DND-41 (cell line): ENCODE measurements at regions not wholly inside any gene's neighbourhood (a gene's known extent, or its start where the extent isn't known, plus 50 kb on each side); places are given as distances from the start of the nearest gene placed in this dataset.

Experiments
- ATAC-seq: fragments of 200-7000 bp; cut with Tn5 transposase; 3 replicates; pipeline ENCODE4 v1.9.1; 2021; ENCODE audit warnings: low read depth; ENCODE audit not compliant: insufficient read depth
- DNase-seq: peaks from one replicate; pipeline ENCODE4 v3.0.0-alpha.2; 2020
- H2AFZ ChIP-seq: 2 replicates; pipeline ENCODE4 v1.6.0; 2012; ENCODE audit warnings: low read depth, low read length
- H3K27ac ChIP-seq: 2 replicates; pipeline ENCODE4 v1.5.1; 2012; ENCODE audit warnings: low read length, inconsistent platforms
- H3K27me3 ChIP-seq: fragments of 200-600 bp; sonication (generic); 2 replicates; pipeline ENCODE4 v1.6.0; 2012; ENCODE audit warnings: low read length, mild to moderate bottlenecking, inconsistent platforms; ENCODE audit not compliant: insufficient read depth, poor library complexity
- H3K36me3 ChIP-seq: 2 replicates; pipeline ENCODE4 v1.5.1; 2012; ENCODE audit warnings: low read length, inconsistent platforms; ENCODE audit not compliant: insufficient read depth
- H3K4me1 ChIP-seq: 2 replicates; pipeline ENCODE4 v1.5.1; 2012; ENCODE audit warnings: mild to moderate bottlenecking, low read length; ENCODE audit not compliant: insufficient read depth
- H3K4me2 ChIP-seq: 2 replicates; pipeline ENCODE4 v1.6.0; 2012; ENCODE audit warnings: mild to moderate bottlenecking, moderate library complexity, low read length, inconsistent platforms; ENCODE audit not compliant: insufficient read depth
- H3K4me3 ChIP-seq, 2 experiments: fragments of 200-600 bp in 1 of 2; shearing (Covaris generic) in 1 of 2; 2 replicates each; pipeline ENCODE4 v1.5.1; 2012 to 2016; ENCODE audit warnings: inconsistent platforms in 2 of 2, low read length in 2 of 2, mild to moderate bottlenecking in 2 of 2, low read depth in 1 of 2, moderate library complexity in 1 of 2
- H3K79me2 ChIP-seq: 2 replicates; pipeline ENCODE4 v1.6.0; 2012; ENCODE audit warnings: low read length, inconsistent platforms; ENCODE audit not compliant: insufficient read depth
- H3K9ac ChIP-seq: 2 replicates; pipeline ENCODE4 v1.6.0; 2012; ENCODE audit warnings: low read depth, mild to moderate bottlenecking, inconsistent platforms, low read length, moderate library complexity
- H3K9me3 ChIP-seq: 2 replicates; pipeline ENCODE4 v1.5.1; 2012; ENCODE audit warnings: low read length, moderate library complexity, mild to moderate bottlenecking, inconsistent platforms; ENCODE audit not compliant: insufficient read depth, severe bottlenecking
- H4K20me1 ChIP-seq: 2 replicates; pipeline ENCODE4 v1.6.0; 2012; ENCODE audit warnings: low read length; ENCODE audit not compliant: insufficient read depth
- EZH2 ChIP-seq: IDR thresholded peaks from 3 replicates; pipeline ENCODE4 v1.6.1; 2012; ENCODE audit warnings: borderline replicate concordance, low read depth, mild to moderate bottlenecking, moderate library complexity, low read length, inconsistent platforms; ENCODE audit not compliant: severe bottlenecking
- TF ChIP-seq, protein P1 (sequence below): IDR thresholded peaks from 2 replicates; pipeline ENCODE4 v1.5.1; 2012; ENCODE audit warnings: borderline replicate concordance, low read length, moderate library complexity, mild to moderate bottlenecking; ENCODE audit not compliant: poor library complexity, severe bottlenecking; ENCODE audit errors: extremely low read depth

DNA sequence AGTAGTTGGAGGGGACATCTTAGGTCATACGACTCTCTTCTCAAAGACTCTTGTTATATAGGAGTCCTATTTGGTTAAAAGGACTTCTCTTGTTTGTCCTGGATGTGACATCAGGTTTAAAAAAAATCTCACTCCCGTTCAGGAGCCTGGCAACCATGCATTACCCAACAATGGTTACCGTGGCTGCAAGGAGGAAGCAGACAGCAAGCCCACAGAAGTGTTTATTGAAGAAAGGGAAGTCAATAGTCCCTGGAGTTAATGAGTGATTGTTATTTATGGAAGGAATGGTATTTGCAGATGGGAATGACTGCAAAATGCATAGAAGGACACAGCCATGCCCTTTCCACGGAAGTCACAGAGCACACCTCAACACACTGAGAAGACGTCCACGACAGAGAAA lies 75.9 kb upstream of the ENPP6 start:
- no peaks in the 10 kb centered on the region for H3K36me3 ChIP-seq
- H3K9me3 ChIP-seq = no peaks in the 10 kb centered on the region
- no peak overlapping the region for H3K4me2 ChIP-seq
- TF ChIP-seq EZH2 = no peak
- TF ChIP-seq, protein P1, sequence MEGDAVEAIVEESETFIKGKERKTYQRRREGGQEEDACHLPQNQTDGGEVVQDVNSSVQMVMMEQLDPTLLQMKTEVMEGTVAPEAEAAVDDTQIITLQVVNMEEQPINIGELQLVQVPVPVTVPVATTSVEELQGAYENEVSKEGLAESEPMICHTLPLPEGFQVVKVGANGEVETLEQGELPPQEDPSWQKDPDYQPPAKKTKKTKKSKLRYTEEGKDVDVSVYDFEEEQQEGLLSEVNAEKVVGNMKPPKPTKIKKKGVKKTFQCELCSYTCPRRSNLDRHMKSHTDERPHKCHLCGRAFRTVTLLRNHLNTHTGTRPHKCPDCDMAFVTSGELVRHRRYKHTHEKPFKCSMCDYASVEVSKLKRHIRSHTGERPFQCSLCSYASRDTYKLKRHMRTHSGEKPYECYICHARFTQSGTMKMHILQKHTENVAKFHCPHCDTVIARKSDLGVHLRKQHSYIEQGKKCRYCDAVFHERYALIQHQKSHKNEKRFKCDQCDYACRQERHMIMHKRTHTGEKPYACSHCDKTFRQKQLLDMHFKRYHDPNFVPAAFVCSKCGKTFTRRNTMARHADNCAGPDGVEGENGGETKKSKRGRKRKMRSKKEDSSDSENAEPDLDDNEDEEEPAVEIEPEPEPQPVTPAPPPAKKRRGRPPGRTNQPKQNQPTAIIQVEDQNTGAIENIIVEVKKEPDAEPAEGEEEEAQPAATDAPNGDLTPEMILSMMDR = no peak
- ATAC-seq (no peak), DNase-seq (no peak)
- no peaks in the 10 kb centered on the region for H3K27me3 ChIP-seq
- H2AFZ ChIP-seq = no peak overlapping the region
- no peaks in the 10 kb centered on the region for H3K4me1 ChIP-seq
- no peaks in the 10 kb centered on the region for H4K20me1 ChIP-seq
- no peak overlapping the region for H3K4me3 ChIP-seq
- H3K9ac ChIP-seq = no peak overlapping the region
- no peak overlapping the region for H3K27ac ChIP-seq
- no peaks in the 10 kb centered on the region for H3K79me2 ChIP-seq

DNA sequence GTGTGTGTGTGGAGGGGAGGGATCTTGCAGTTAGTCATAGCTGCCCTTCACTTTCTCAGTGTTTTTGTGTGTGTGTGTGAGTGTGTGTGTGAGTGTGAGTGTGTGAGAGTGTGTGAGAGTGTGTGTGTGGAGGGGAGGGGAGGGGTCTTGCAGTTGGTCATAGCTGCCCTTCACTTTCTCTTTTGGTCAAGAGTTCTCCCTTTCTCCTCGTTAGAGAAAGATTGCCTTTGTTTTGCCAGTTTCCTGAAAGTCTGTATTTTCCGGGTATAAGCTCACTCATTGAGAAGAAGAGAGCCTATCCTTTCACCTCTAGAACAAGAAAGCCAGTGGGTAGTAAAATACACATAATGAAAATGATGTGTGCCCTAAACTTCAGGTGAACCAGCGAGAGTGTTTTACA lies 75.2 kb upstream of the ENPP6 start:
- Histone ChIP-seq H3K9ac (no peak overlapping the region), H4K20me1 (no peaks in the 10 kb centered on the region), H3K27ac (no peak overlapping the region), H3K4me1 (no peaks in the 10 kb centered on the region), H2AFZ (no peak overlapping the region), H3K4me3 (no peak overlapping the region), H3K27me3 (peaks cover 3% of the 10 kb centered on the region), H3K4me2 (no peak overlapping the region), H3K36me3 (no peaks in the 10 kb centered on the region), H3K79me2 (no peaks in the 10 kb centered on the region), H3K9me3 (no peaks in the 10 kb centered on the region)
- ATAC-seq (no peak), DNase-seq (no peak)
- no peak for TF ChIP-seq EZH2
- TF ChIP-seq, protein P1 = no peak

DNA sequence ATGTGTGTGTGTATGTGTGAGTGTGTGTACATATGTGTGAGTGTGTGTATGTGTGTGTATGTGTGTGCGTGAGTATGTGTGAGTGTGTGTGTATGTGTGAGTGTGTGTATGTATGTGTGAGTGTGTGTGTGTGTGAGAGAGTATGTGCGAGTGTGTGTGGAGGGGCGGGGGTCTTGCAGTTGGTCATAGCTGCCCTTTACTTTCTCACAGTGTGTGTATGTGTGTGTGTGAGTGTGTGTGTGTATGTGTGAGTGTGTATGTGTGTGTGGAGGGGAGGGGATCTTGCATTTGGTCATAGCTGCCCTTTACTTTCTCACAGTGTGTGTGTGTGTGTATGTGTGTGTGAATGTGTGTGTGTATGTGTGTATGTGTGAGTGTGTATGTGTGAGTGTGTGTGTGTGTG lies 74.8 kb upstream of the ENPP6 start:
- no peak overlapping the region for H3K4me3 ChIP-seq
- no peaks in the 10 kb centered on the region for H3K36me3 ChIP-seq
- peaks cover 6% of the 10 kb centered on the region for H3K27me3 ChIP-seq
- no peaks in the 10 kb centered on the region for H3K4me1 ChIP-seq
- ATAC-seq (no peak), DNase-seq (no peak)
- no peaks in the 10 kb centered on the region for H3K9me3 ChIP-seq
- no peak overlapping the region for H2AFZ ChIP-seq
- H3K27ac ChIP-seq = no peak overlapping the region
- H3K9ac ChIP-seq = no peak overlapping the region
- H4K20me1 ChIP-seq = no peaks in the 10 kb centered on the region
- no peaks in the 10 kb centered on the region for H3K79me2 ChIP-seq
- TF ChIP-seq EZH2 = no peak
- TF ChIP-seq, protein P1 = no peak
- no peak overlapping the region for H3K4me2 ChIP-seq

GRCh38 chr4:184289179-184289535 lies 71.5 kb upstream of the ENPP6 start:
- no peak overlapping the region for H3K9ac ChIP-seq
- TF ChIP-seq, protein P1 = no peak
- TF ChIP-seq EZH2 = no peak
- DNase-seq = no peak
- no peaks in the 10 kb centered on the region for H3K4me1 ChIP-seq
- no peaks in the 10 kb centered on the region for H3K79me2 ChIP-seq
- no peak overlapping the region for H2AFZ ChIP-seq
- H3K9me3 ChIP-seq = no peaks in the 10 kb centered on the region
- no peaks in the 10 kb centered on the region for H3K36me3 ChIP-seq
- no peak overlapping the region for H3K27ac ChIP-seq
- no peaks in the 10 kb centered on the region for H4K20me1 ChIP-seq
- ATAC-seq = no peak
- no peak overlapping the region for H3K4me2 ChIP-seq
- peaks cover 6% of the 10 kb centered on the region for H3K27me3 ChIP-seq
- no peak overlapping the region for H3K4me3 ChIP-seq
